H9 (cell line): ENCODE measurements at regions not wholly inside any gene's neighbourhood (a gene's known extent, or its start where the extent isn't known, plus 50 kb on each side); places are given as distances from the start of the nearest gene placed in this dataset.

Experiments used
- DNase-seq: peaks from one replicate; pipeline ENCODE4 v3.0.0-alpha.2; 2017
- H2AFZ ChIP-seq: one replicate; pipeline ENCODE4 v1.6.1; 2013; ENCODE audit warnings: mild to moderate bottlenecking, low read length, control low read depth, moderate library complexity
- H2AK5ac ChIP-seq: 2 replicates; pipeline ENCODE4 v1.6.1; 2013; ENCODE audit warnings: low read length, control low read depth, mixed read lengths; ENCODE audit not compliant: insufficient read length
- H2BK120ac ChIP-seq: one replicate; pipeline ENCODE4 v1.6.1; 2013; ENCODE audit warnings: low read depth, mild to moderate bottlenecking, low read length, control low read depth, inconsistent platforms; ENCODE audit not compliant: poor library complexity, severe bottlenecking
- H2BK12ac ChIP-seq: 2 replicates; pipeline ENCODE4 v1.6.1; 2013; ENCODE audit warnings: low read length, control low read depth, mixed read lengths, low read depth; ENCODE audit not compliant: insufficient read length
- H2BK15ac ChIP-seq: 2 replicates; pipeline ENCODE4 v1.6.1; 2013; ENCODE audit warnings: low read depth, low read length, control low read depth
- H2BK20ac ChIP-seq: one replicate; pipeline ENCODE4 v1.6.1; 2013; ENCODE audit warnings: low read depth, mild to moderate bottlenecking, low read length, control low read depth, inconsistent platforms; ENCODE audit not compliant: poor library complexity, severe bottlenecking
- H2BK5ac ChIP-seq: 2 replicates; pipeline ENCODE4 v1.6.1; 2013; ENCODE audit warnings: low read length, control low read depth, mixed read lengths; ENCODE audit not compliant: insufficient read length
- H3K14ac ChIP-seq: 2 replicates; pipeline ENCODE4 v1.6.1; 2013; ENCODE audit warnings: low read length, control low read depth; ENCODE audit not compliant: insufficient read depth
- H3K18ac ChIP-seq: 2 replicates; pipeline ENCODE4 v1.6.1; 2013; ENCODE audit warnings: low read depth, mild to moderate bottlenecking, mixed read lengths, low read length, control low read depth; ENCODE audit not compliant: insufficient read length
- H3K23ac ChIP-seq: 2 replicates; pipeline ENCODE4 v1.6.1; 2013; ENCODE audit warnings: low read length, control low read depth, mixed read lengths, low read depth; ENCODE audit not compliant: insufficient read length
- H3K23me2 ChIP-seq: 2 replicates; pipeline ENCODE4 v1.6.1; 2013; ENCODE audit warnings: low read depth, mild to moderate bottlenecking, mixed read lengths, low read length, control low read depth; ENCODE audit not compliant: insufficient read length, poor library complexity, severe bottlenecking
- H3K27ac ChIP-seq: 2 replicates; pipeline ENCODE4 v1.5.1; 2013; ENCODE audit warnings: low read length, control low read depth, mixed read lengths, low read depth; ENCODE audit not compliant: insufficient read length
- H3K27me3 ChIP-seq: 2 replicates; pipeline ENCODE4 v1.6.1; 2013; ENCODE audit warnings: low read length, control low read depth, inconsistent platforms; ENCODE audit not compliant: insufficient read depth
- H3K4ac ChIP-seq: 2 replicates; pipeline ENCODE4 v1.6.1; 2013; ENCODE audit warnings: low read depth, mild to moderate bottlenecking, control low read depth, inconsistent platforms, low read length, moderate library complexity
- H3K4me1 ChIP-seq: 2 replicates; pipeline ENCODE4 v1.6.1; 2013; ENCODE audit warnings: low read length, control low read depth, inconsistent platforms; ENCODE audit not compliant: insufficient read depth
- H3K4me2 ChIP-seq: 2 replicates; pipeline ENCODE4 v1.6.1; 2013; ENCODE audit warnings: low read length, control low read depth, mixed read lengths; ENCODE audit not compliant: insufficient read length, insufficient read depth
- H3K56ac ChIP-seq: 2 replicates; pipeline ENCODE4 v1.6.1; 2013; ENCODE audit warnings: low read depth, mild to moderate bottlenecking, mixed read lengths, low read length, control low read depth; ENCODE audit not compliant: insufficient read length
- H3K79me1 ChIP-seq: 2 replicates; pipeline ENCODE4 v1.6.1; 2013; ENCODE audit warnings: low read depth, mild to moderate bottlenecking, moderate library complexity, low read length, control low read depth, inconsistent platforms; ENCODE audit not compliant: insufficient read depth, poor library complexity, severe bottlenecking
- H3K79me2 ChIP-seq: 2 replicates; pipeline ENCODE4 v1.6.1; 2013; ENCODE audit warnings: low read length, control low read depth, inconsistent platforms; ENCODE audit not compliant: insufficient read depth
- H3K9ac ChIP-seq: 2 replicates; pipeline ENCODE4 v1.6.1; 2013; ENCODE audit warnings: low read length, control low read depth, mixed read lengths; ENCODE audit not compliant: insufficient read length; ENCODE audit errors: extremely low read depth
- H3K9me3 ChIP-seq: one replicate; pipeline ENCODE4 v1.6.1; 2013; ENCODE audit warnings: low read depth, low read length, inconsistent platforms; ENCODE audit not compliant: control insufficient read depth
- H3T11ph ChIP-seq: one replicate; pipeline ENCODE4 v1.6.1; 2013; ENCODE audit warnings: mild to moderate bottlenecking, low read length, control low read depth, inconsistent platforms
- H4K20me1 ChIP-seq: one replicate; pipeline ENCODE4 v1.6.1; 2013; ENCODE audit not compliant: control insufficient read depth, insufficient read length, insufficient read depth
- H4K5ac ChIP-seq: 2 replicates; pipeline ENCODE4 v1.6.1; 2013; ENCODE audit warnings: low read depth, mild to moderate bottlenecking, mixed read lengths, low read length, control low read depth; ENCODE audit not compliant: insufficient read length
- H4K8ac ChIP-seq: replicated peaks from 2 replicates; pipeline ENCODE4 v1.6.1; 2013; ENCODE audit warnings: low read length, control low read depth, mixed read lengths, low read depth; ENCODE audit not compliant: insufficient read length
- H4K91ac ChIP-seq: 2 replicates; pipeline ENCODE4 v1.6.1; 2013; ENCODE audit warnings: low read depth, mild to moderate bottlenecking, moderate library complexity, mixed read lengths, low read length, control low read depth; ENCODE audit not compliant: insufficient read length
- H3K27ac Mint-ChIP-seq, 3 experiments: 2 replicates in 2 of 3; 3 replicates in 1 of 3; pipeline ENCODE4 v1.8.0; 2020 to 2021; ENCODE audit warnings: mixed read lengths in 3 of 3, mild to moderate bottlenecking in 1 of 3, moderate library complexity in 1 of 3
- H3K27me3 Mint-ChIP-seq: 2 replicates; pipeline ENCODE4 v1.8.0; 2021; ENCODE audit warnings: low read depth, mild to moderate bottlenecking, moderate library complexity, mixed read lengths
- H3K36me3 Mint-ChIP-seq, 3 experiments: 2 replicates in 2 of 3; 3 replicates in 1 of 3; pipeline ENCODE4 v1.8.0; 2020 to 2021; ENCODE audit warnings: low read depth in 3 of 3, mixed read lengths in 3 of 3; ENCODE audit not compliant: insufficient read depth in 1 of 3
- H3K4me1 Mint-ChIP-seq, 2 experiments: 2 replicates each; pipeline ENCODE4 v1.8.0; 2020; ENCODE audit warnings: mixed read lengths in 2 of 2
- H3K4me3 Mint-ChIP-seq, 2 experiments: 2 replicates in 1 of 2; 3 replicates in 1 of 2; pipeline ENCODE4 v1.8.0; 2020 to 2021; ENCODE audit warnings: mild to moderate bottlenecking in 2 of 2, mixed read lengths in 2 of 2, moderate library complexity in 1 of 2
- H3K9me3 Mint-ChIP-seq, 2 experiments: 2 replicates in 1 of 2; 3 replicates in 1 of 2; pipeline ENCODE4 v1.8.0; 2020; ENCODE audit warnings: mild to moderate bottlenecking in 2 of 2, mixed read lengths in 2 of 2, moderate library complexity in 1 of 2
- CTCF ChIP-seq: fragments of 200-600 bp; sonication (generic); conservative IDR thresholded peaks from 3 replicates; pipeline ENCODE4 v1.8.0; 2021; ENCODE audit warnings: antibody characterized with exemption, mild to moderate bottlenecking
- WGBS: extraction: QIAGEN DNeasy Blood & Tissue Kit; methylation state at CpG from one replicate; pipeline ENCODE4 v1.1.7; 2013; ENCODE audit warnings: missing lambda C conversion rate, low lambda C conversion rate, mixed read lengths; ENCODE audit not compliant: insufficient read length; ENCODE audit errors: extremely low coverage; 5-methylcytosine and 5-hydroxymethylcytosine counted together

GRCh38 chr18:41462946-41463345 lies 492.1 kb upstream of the PIK3C3 start:
- DNase-seq, result no peak
- H2BK120ac ChIP-seq, result no peak overlapping the region
- no peaks in the 10 kb centered on the region for H3K23me2 ChIP-seq
- H3K9ac ChIP-seq, result no peak overlapping the region
- WGBS, result no CpG with 5 or more reads among the region's 1 CpG
- H3K18ac ChIP-seq, result no peak overlapping the region
- Mint-ChIP-seq H3K27ac (no peak overlapping the region; a peak in 1 of 7 replicates), H3K9me3 (no peaks in the 10 kb centered on the region), H3K4me1 (peaks cover 33 to 41% of the 10 kb centered on the region in 2 experiments), H3K36me3 (peaks cover 0 to 7% (median 6%) of the 10 kb centered on the region in 3 experiments; a peak in 5 of 7 replicates), H3K4me3 (no peak overlapping the region), H3K27me3 (no peaks in the 10 kb centered on the region)
- H3K56ac ChIP-seq, result no peak overlapping the region
- H2BK20ac ChIP-seq, result no peak overlapping the region
- H2AK5ac ChIP-seq, result no peak overlapping the region
- H4K20me1 ChIP-seq, result no peaks in the 10 kb centered on the region
- H3K14ac ChIP-seq, result no peak overlapping the region
- TF ChIP-seq CTCF, result no peak
- no peak overlapping the region for H3K27ac ChIP-seq
- no peak overlapping the region for H2BK5ac ChIP-seq
- peaks cover 3% of the 10 kb centered on the region; the same call in 1 of the 2 replicates for H3K4me1 ChIP-seq
- H2BK12ac ChIP-seq, result no peak overlapping the region
- H3K4me2 ChIP-seq, result no peak overlapping the region
- no peak overlapping the region for H2BK15ac ChIP-seq
- H4K5ac ChIP-seq, result no peak overlapping the region
- no peak overlapping the region for H2AFZ ChIP-seq
- H3K27me3 ChIP-seq, result no peaks in the 10 kb centered on the region
- no peaks in the 10 kb centered on the region for H3K79me2 ChIP-seq
- H3T11ph ChIP-seq, result no peak overlapping the region
- H3K79me1 ChIP-seq, result no peaks in the 10 kb centered on the region
- no peak overlapping the region for H4K91ac ChIP-seq
- no peak overlapping the region for H3K4ac ChIP-seq
- H3K9me3 ChIP-seq, result no peaks in the 10 kb centered on the region
- H4K8ac ChIP-seq, result no peak overlapping the region
- H3K23ac ChIP-seq, result no peak overlapping the region
